Fibroblast of villous mesenchyme (primary cell): ENCODE measurements at regions not wholly inside any gene's neighbourhood (a gene's known extent, or its start where the extent isn't known, plus 50 kb on each side); places are given as distances from the start of the nearest gene placed in this dataset.
A peak's percentile ranks its signal among the peaks of the same experiment; 100 is the strongest.

Experiments used
- DNase-seq: peaks from one replicate; pipeline ENCODE4 v3.0.0-alpha.2; 2010; ENCODE audit warnings: low read depth
- H3K4me3 ChIP-seq: 2 replicates; pipeline ENCODE4 v1.5.1; 2011; ENCODE audit warnings: low read depth, mild to moderate bottlenecking, low read length
- TF ChIP-seq, protein P1 (sequence below): IDR thresholded peaks from 2 replicates; pipeline ENCODE4 v1.5.1; 2012; ENCODE audit warnings: low read depth, mild to moderate bottlenecking, low read length; ENCODE audit not compliant: insufficient read depth

DNA sequence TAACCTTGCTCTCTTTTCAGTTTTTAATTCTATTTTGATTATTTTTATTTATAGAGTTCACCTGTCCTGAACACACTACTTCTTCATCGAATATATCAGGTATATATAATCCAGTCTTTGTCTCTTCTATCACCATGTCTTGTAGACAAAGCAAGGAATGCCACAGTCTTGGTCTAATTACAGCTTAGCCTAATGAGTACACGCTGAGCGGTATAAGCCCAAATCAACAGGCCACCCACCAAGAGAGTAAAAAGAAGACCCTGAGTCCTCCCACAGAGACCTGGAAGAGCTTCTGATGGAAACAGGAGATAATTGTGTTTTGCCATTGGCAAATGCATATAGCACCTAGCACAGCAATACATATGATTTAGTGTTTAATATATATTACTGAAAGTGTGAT is 68.7 kb upstream of the TCF21 start:
- TF ChIP-seq, protein P1, sequence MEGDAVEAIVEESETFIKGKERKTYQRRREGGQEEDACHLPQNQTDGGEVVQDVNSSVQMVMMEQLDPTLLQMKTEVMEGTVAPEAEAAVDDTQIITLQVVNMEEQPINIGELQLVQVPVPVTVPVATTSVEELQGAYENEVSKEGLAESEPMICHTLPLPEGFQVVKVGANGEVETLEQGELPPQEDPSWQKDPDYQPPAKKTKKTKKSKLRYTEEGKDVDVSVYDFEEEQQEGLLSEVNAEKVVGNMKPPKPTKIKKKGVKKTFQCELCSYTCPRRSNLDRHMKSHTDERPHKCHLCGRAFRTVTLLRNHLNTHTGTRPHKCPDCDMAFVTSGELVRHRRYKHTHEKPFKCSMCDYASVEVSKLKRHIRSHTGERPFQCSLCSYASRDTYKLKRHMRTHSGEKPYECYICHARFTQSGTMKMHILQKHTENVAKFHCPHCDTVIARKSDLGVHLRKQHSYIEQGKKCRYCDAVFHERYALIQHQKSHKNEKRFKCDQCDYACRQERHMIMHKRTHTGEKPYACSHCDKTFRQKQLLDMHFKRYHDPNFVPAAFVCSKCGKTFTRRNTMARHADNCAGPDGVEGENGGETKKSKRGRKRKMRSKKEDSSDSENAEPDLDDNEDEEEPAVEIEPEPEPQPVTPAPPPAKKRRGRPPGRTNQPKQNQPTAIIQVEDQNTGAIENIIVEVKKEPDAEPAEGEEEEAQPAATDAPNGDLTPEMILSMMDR, result no peak
- no peak for DNase-seq
- H3K4me3 ChIP-seq, result no peak overlapping the region

DNA sequence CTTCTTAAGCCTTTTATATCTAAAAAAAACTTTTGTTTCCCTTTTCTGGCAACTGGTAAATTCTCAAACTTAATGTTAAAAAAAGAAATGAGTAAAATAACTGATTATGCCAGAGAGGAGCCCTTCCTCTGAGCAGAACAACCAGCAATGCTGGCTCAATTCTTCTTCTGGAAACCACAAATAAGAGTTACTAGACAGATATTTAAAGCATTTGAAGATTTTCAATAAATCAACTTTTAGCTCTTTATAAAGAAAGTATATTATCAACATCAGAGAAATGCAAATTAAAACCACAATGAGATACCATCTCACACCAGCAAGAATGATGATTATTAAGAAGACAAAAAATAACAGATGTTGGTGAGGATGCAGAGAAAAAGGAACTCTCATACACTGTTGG is 61.1 kb upstream of the TCF21 start:
- no peak for DNase-seq
- TF ChIP-seq, protein P1, result no peak
- no peak overlapping the region for H3K4me3 ChIP-seq

DNA sequence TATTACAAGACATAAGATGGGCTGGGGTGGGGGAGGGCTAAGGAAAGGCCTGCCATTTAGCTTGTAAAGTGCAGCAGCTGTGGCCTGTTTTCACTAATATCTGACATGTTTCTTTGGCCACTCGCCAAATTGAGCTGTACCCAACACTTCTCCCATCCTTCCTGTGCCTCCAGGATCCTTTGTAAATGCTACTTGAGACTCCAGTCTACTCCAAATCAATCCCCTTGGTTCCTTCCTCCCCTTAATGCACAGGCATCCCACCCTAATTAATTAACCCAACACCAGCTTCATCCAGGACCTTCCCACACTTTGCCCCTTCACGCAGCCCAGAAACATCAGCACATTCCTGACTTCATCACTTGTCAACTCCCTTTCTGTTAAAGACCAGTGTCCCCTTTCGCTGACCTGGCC is 55.0 kb upstream of the TCF21 start:
- H3K4me3 ChIP-seq, result no peak overlapping the region
- peak; percentile 56 for DNase-seq
- TF ChIP-seq, protein P1, result no peak

DNA sequence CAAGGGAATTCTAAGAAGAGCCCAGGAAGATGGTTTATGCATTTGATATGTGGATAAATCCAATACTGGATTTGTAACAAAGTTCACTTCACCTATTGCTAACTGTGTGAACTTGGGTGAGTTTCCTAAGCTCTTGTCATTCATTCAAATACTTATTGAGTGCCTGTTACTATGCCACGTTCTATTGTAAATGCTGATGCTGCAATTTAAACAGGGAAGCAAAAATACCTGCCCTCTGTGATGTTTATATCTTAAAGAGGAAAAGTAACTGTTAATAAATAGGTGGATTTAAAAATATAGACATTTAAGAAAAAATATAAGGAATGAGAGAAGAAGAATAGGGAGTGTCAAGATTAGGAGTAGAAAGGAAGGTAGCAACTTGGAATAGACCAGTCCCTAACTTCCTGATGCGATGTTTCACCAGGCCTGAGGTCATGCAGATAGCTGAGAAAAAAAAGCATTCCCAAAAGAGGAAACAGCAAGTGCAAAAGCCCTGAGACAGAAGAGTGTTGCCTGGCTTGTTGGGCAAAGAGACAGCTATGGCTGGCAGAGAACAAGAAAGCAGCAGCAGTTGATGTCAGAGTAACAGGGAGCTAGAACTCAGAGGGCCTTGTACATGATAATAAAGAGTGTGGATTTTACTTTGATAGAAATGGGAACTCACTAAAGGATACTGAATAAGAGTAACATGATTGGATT is 54.3 kb upstream of the TCF21 start:
- TF ChIP-seq, protein P1, result no peak
- H3K4me3 ChIP-seq, result no peak overlapping the region
- no peak for DNase-seq

DNA sequence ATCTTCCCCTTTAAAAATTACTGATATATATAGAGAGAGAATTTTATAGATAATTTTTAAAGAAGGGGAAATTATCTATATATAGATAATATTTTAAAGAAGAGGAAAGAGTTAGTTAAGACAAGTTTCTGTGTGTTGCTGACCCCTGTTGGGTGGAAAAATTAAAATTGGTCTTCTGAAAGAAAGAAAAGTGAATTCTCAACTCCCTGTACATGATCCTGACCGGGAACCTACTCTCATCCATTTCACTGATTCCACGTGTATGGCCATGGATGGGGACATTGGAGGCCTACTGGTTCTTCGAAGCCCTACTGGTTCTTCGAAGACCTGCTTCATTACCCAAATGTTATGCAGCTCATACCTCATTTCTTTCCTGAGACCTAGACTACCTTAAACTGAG is 53.0 kb upstream of the TCF21 start:
- no peak overlapping the region for H3K4me3 ChIP-seq
- TF ChIP-seq, protein P1, result peak; percentile 28
- DNase-seq, result peak; percentile 29

DNA sequence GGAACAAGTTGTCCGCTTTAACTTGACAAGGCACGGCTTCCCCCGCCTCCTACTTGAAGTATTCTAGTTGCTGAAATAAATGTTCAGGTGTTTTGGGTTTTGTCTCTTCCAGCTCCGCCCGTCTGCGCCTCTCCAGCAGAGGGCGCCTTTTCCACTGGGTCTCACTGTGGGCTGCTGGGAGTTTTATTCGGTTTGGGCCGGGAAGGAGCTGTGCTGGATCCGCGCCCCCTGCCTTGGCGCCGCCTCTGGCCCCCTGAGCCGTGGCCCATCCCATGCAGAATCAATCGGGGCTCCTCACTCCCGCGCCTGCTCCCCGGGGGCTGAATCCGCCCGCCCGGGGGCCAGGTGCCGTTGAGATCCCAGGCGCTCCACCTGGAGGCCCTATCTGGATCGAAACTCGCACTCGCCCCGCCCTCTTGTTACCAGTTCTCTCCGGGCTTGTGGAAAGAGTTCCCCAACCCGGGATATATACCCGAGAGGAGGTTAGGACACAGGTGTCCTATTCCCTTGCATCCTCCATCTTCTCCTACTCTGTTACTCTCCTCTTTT is 51.0 kb upstream of the TCF21 start:
- no peak for DNase-seq
- TF ChIP-seq, protein P1, result peak; percentile 68
- peak overlapping the region; percentile 41 for H3K4me3 ChIP-seq
